BJ (cell line): ENCODE measurements at regions not wholly inside any gene's neighbourhood (a gene's known extent, or its start where the extent isn't known, plus 50 kb on each side); places are given as distances from the start of the nearest gene placed in this dataset.

Source experiments
- CTCF ChIA-PET: fragments of 350-600 bp; formaldehyde crosslinking; extraction: SDS; loops from one replicate; lab custom pipeline; 2021; ENCODE audit warnings: antibody characterized with exemption, inconsistent platforms; lab: Yijun Ruan, JAX
- POLR2A ChIA-PET: fragments of 300-600 bp; sonication (Branson Sonifier 250); formaldehyde crosslinking; extraction: SDS; loops from one replicate; lab custom pipeline; 2021; ENCODE audit warnings: antibody characterized with exemption; lab: Charles Lee
- DNase-seq: peaks from one replicate; pipeline ENCODE4 v3.0.0-alpha.2; 2011; ENCODE audit warnings: low read depth
- H3K27me3 ChIP-seq: 2 replicates; pipeline ENCODE4 v1.6.0; 2011; ENCODE audit warnings: low read length; ENCODE audit not compliant: control insufficient read depth, insufficient read depth
- H3K36me3 ChIP-seq: 2 replicates; pipeline ENCODE4 v1.5.1; 2011; ENCODE audit warnings: low read length; ENCODE audit not compliant: control insufficient read depth, insufficient read depth
- H3K4me3 ChIP-seq: 2 replicates; pipeline ENCODE4 v1.5.1; 2011; ENCODE audit warnings: low read depth, mild to moderate bottlenecking, control low read depth, low read length
- CTCF ChIP-seq: IDR thresholded peaks from 2 replicates; pipeline ENCODE4 v1.5.1; 2011; ENCODE audit warnings: low read depth, mild to moderate bottlenecking, control low read depth, inconsistent platforms, low read length, moderate library complexity; ENCODE audit not compliant: insufficient read depth

- no peak overlapping the region for H3K4me3 ChIP-seq
- no peak for TF ChIP-seq CTCF
- ChIA-PET POLR2A (no interaction called here), CTCF (interaction anchor here (0.7 to 1.0 kb wide), 2 partner anchors 8 to 19 kb away, joined by 3 read pairs; no protein-coding TSS in a partner anchor)
- H3K27me3 ChIP-seq = no peaks in the 10 kb centered on the region
- no peaks in the 10 kb centered on the region for H3K36me3 ChIP-seq
- no peak for DNase-seq
Measured at GRCh38 chr9:3760031-3760430, 234.2 kb upstream of the RFX3 start.

GRCh38 chr9:3758816-3759576 is 233.2 kb upstream of the RFX3 start:
- no peak for TF ChIP-seq CTCF
- no peak overlapping the region for H3K4me3 ChIP-seq
- DNase-seq = no peak
- CTCF ChIA-PET = no interaction called here
- H3K27me3 ChIP-seq = no peaks in the 10 kb centered on the region
- no peaks in the 10 kb centered on the region for H3K36me3 ChIP-seq
- POLR2A ChIA-PET = no interaction called here

- TF ChIP-seq CTCF = no peak
- DNase-seq = no peak
- CTCF ChIA-PET = interaction anchor here (1.1 to 1.3 kb wide), 2 partner anchors 10 to 12 kb away, joined by 3 to 4 read pairs; no protein-coding TSS in a partner anchor
Measured at GRCh38 chr9:3756071-3756470, 230.3 kb upstream of the RFX3 start.

GRCh38 chr9:3751125-3751758 is 225.4 kb upstream of the RFX3 start:
- no peak for TF ChIP-seq CTCF
- Histone ChIP-seq H3K4me3 (no peak overlapping the region), H3K36me3 (no peaks in the 10 kb centered on the region), H3K27me3 (no peaks in the 10 kb centered on the region)
- peak; percentile 50 for DNase-seq
- CTCF ChIA-PET = interaction anchor here (0.8 kb wide), 1 partner anchor 67 kb away, joined by 3 read pairs; no protein-coding TSS in a partner anchor
- POLR2A ChIA-PET = no interaction called here

More at GRCh38 chr9:3756071-3756470, 230.3 kb upstream of the RFX3 start:
- Histone ChIP-seq H3K27me3 (no peaks in the 10 kb centered on the region), H3K36me3 (no peaks in the 10 kb centered on the region), H3K4me3 (no peak overlapping the region)
- POLR2A ChIA-PET = no interaction called here

GRCh38 chr9:3750321-3750720 is 224.5 kb upstream of the RFX3 start:
- ChIA-PET CTCF (no interaction called here), POLR2A (no interaction called here)
- Histone ChIP-seq H3K4me3 (no peak overlapping the region), H3K36me3 (no peaks in the 10 kb centered on the region), H3K27me3 (no peaks in the 10 kb centered on the region)
- DNase-seq = no peak
- no peak for TF ChIP-seq CTCF
